Uterus (tissue), 2 donors: ENCODE measurements at regions not wholly inside any gene's neighbourhood (a gene's known extent, or its start where the extent isn't known, plus 50 kb on each side); places are given as distances from the start of the nearest gene placed in this dataset.

Source experiments
- CTCF ChIP-seq, 4 experiments: fragments of 200-600 bp in 2 of 4; fragments of 450-650 bp in 2 of 4; sonication (generic) in 2 of 4; IDR thresholded peaks; one replicate each; pipeline ENCODE4 v1.5.1; 2016 to 2019; ENCODE audit warnings: antibody characterized with exemption in 4 of 4, mild to moderate bottlenecking in 2 of 4, moderate library complexity in 1 of 4
- POLR2A ChIP-seq, 2 donors: fragments of 450-650 bp; IDR thresholded peaks; one replicate each; pipeline ENCODE4 v1.6.1; 2016; ENCODE audit warnings: antibody characterized with exemption in 2 of 2, mild to moderate bottlenecking in 1 of 2, moderate library complexity in 1 of 2

- no peak for TF ChIP-seq CTCF (IDR thresholded peaks at IDR 0.05)
- TF ChIP-seq POLR2A (IDR thresholded peaks at IDR 0.05) = no peak
Measured at GRCh38 chr2:16063955-16064633, 123.7 kb downstream of the MYCN start.
